Adrenal gland (tissue), 5 donors: ENCODE measurements at regions not wholly inside any gene's neighbourhood (a gene's known extent, or its start where the extent isn't known, plus 50 kb on each side); places are given as distances from the start of the nearest gene placed in this dataset.

Source experiments
- CTCF ChIP-seq, 6 experiments: fragments of 450-650 bp in 4 of 6; fragments of 200-600 bp in 2 of 6; sonication (generic) in 1 of 6; IDR thresholded peaks; 1 replicate in 5 of 6; 2 replicates in 1 of 6; pipeline versions ENCODE4 v1.5.1 to v1.8.0; 2016 to 2021; ENCODE audit warnings: antibody characterized with exemption in 6 of 6, mild to moderate bottlenecking in 2 of 6, moderate library complexity in 1 of 6
- POLR2A ChIP-seq, 2 donors: fragments of 450-650 bp; IDR thresholded peaks; one replicate each; pipeline ENCODE4 v1.6.1; 2017; ENCODE audit warnings: antibody characterized with exemption in 2 of 2, mild to moderate bottlenecking in 2 of 2, moderate library complexity in 1 of 2
- donor health status: DM: no; HTN: no; CAD: no.

- no peak for TF ChIP-seq CTCF (IDR thresholded peaks at IDR 0.05)
- no peak for TF ChIP-seq POLR2A (IDR thresholded peaks at IDR 0.05)
Observed at GRCh38 chr13:61215601-61216000, 200.0 kb downstream of the PCDH20 start.
